ENCODE measurements at regions not wholly inside any gene's neighbourhood (a gene's known extent, or its start where the extent isn't known, plus 50 kb on each side); places are given as distances from the start of the nearest gene placed in this dataset.
A peak's percentile ranks its signal among the peaks of the same experiment; 100 is the strongest.

DNA sequence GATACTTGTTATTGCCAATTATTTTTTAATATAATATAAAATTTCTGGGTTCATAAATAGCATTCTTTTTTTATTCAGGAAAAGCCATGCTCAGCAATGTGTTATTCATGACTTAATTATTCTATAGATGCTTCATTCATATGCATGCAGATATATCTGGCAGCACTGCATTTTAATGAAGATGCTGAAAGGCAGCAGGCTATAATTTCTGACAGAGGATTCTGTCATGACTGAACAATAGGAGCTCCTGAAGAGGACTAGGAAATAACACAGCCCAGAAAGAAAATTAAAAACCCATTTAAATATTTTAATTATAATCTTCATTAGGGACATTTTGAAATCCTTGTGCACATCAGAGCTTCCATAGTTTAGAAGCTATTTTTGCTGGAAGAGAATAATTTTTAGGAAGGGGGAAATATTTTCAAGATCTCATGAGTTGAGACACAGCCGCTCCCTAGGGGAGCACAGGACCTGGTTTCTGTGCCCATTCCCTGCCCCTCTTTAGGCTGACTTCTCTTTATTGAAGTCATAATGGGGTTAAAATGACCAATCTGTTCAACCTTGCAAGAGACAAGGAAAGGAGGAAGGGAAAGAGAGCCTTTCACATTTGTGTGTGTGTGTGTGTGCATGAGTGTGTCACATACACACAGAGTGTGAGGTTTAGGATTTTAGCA is 83.9 kb downstream of the RPE65 start:
- Mint-ChIP-seq H3K4me1 (no peaks in the 10 kb centered on the region; a peak in 1 of 4 replicates), H3K36me3 (ENCODE audit: insufficient read depth in 1 of 3, low read depth in 3 of 3) (no peaks in the 10 kb centered on the region), H3K4me3 (no peak overlapping the region), H3K27ac (0 out of 7 replicates have a peak overlapping the region, but pooled peaks of 1 of the 3 experiments have one; percentile 52), H3K9me3 (no peaks in the 10 kb centered on the region), H3K27me3 (ENCODE audit: low read depth) (no peaks in the 10 kb centered on the region)
- H4K8ac ChIP-seq (replicated peaks; ENCODE audit: insufficient read length, low read depth, low read length): no peak overlapping the region
- H3K4ac ChIP-seq (ENCODE audit: low read depth, low read length): no peak overlapping the region
- H3T11ph ChIP-seq (ENCODE audit: low read length): no peak overlapping the region
- WGBS (ENCODE audit: extremely low coverage, insufficient read length, low lambda C conversion rate): no CpG with 5 or more reads among the region's 1 CpG
- H2AFZ ChIP-seq (ENCODE audit: low read length): no peak overlapping the region
- no peaks in the 10 kb centered on the region for H4K20me1 ChIP-seq (ENCODE audit: control insufficient read depth, insufficient read depth, insufficient read length)
- H3K9me3 ChIP-seq (ENCODE audit: control insufficient read depth, low read depth, low read length): no peaks in the 10 kb centered on the region
- no peak overlapping the region for H2BK15ac ChIP-seq (ENCODE audit: low read depth, low read length)
- H3K4me1 ChIP-seq (ENCODE audit: insufficient read depth, low read length): no peaks in the 10 kb centered on the region
- H3K27ac ChIP-seq (ENCODE audit: insufficient read length, low read depth, low read length): no peak overlapping the region
- TF ChIP-seq, protein P1, sequence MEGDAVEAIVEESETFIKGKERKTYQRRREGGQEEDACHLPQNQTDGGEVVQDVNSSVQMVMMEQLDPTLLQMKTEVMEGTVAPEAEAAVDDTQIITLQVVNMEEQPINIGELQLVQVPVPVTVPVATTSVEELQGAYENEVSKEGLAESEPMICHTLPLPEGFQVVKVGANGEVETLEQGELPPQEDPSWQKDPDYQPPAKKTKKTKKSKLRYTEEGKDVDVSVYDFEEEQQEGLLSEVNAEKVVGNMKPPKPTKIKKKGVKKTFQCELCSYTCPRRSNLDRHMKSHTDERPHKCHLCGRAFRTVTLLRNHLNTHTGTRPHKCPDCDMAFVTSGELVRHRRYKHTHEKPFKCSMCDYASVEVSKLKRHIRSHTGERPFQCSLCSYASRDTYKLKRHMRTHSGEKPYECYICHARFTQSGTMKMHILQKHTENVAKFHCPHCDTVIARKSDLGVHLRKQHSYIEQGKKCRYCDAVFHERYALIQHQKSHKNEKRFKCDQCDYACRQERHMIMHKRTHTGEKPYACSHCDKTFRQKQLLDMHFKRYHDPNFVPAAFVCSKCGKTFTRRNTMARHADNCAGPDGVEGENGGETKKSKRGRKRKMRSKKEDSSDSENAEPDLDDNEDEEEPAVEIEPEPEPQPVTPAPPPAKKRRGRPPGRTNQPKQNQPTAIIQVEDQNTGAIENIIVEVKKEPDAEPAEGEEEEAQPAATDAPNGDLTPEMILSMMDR (conservative IDR thresholded peaks at IDR 0.05): no peak
- H2BK120ac ChIP-seq (ENCODE audit: low read depth, low read length, poor library complexity, severe bottlenecking): no peak overlapping the region
- no peaks in the 10 kb centered on the region for H3K79me1 ChIP-seq (ENCODE audit: insufficient read depth, low read depth, low read length, poor library complexity, severe bottlenecking)
- no peak overlapping the region for H3K4me2 ChIP-seq (ENCODE audit: insufficient read depth, insufficient read length, low read length)
- H4K5ac ChIP-seq (ENCODE audit: insufficient read length, low read depth, low read length): no peak overlapping the region
- no peaks in the 10 kb centered on the region for H3K27me3 ChIP-seq (ENCODE audit: insufficient read depth, low read length)
- no peak overlapping the region for H3K23ac ChIP-seq (ENCODE audit: insufficient read length, low read depth, low read length)
- H3K18ac ChIP-seq (ENCODE audit: insufficient read length, low read depth, low read length): no peak overlapping the region
- H3K23me2 ChIP-seq (ENCODE audit: insufficient read length, low read depth, low read length, poor library complexity, severe bottlenecking): no peaks in the 10 kb centered on the region
- no peak overlapping the region for H3K14ac ChIP-seq (ENCODE audit: insufficient read depth, low read length)
- no peak overlapping the region for H2AK5ac ChIP-seq (ENCODE audit: insufficient read length, low read length)
- no peak overlapping the region for H3K9ac ChIP-seq (ENCODE audit: extremely low read depth, insufficient read length, low read length)
- no peak overlapping the region for H2BK5ac ChIP-seq (ENCODE audit: insufficient read length, low read length)
- H4K91ac ChIP-seq (ENCODE audit: insufficient read length, low read depth, low read length): no peak overlapping the region
- H3K79me2 ChIP-seq (ENCODE audit: insufficient read depth, low read length): no peaks in the 10 kb centered on the region
- H2BK12ac ChIP-seq (ENCODE audit: insufficient read length, low read depth, low read length): no peak overlapping the region
- DNase-seq: no peak
- H2BK20ac ChIP-seq (ENCODE audit: low read depth, low read length, poor library complexity, severe bottlenecking): no peak overlapping the region
- no peak overlapping the region for H3K56ac ChIP-seq (ENCODE audit: insufficient read length, low read depth, low read length)
